Esophagus muscularis mucosa (tissue), 3 donors: ENCODE measurements at regions not wholly inside any gene's neighbourhood (a gene's known extent, or its start where the extent isn't known, plus 50 kb on each side); places are given as distances from the start of the nearest gene placed in this dataset.

ENCODE experiments used
- CTCF ChIP-seq, 3 experiments: fragments of 200-600 bp in 2 of 3; fragments of 450-650 bp in 1 of 3; sonication (generic) in 2 of 3; IDR thresholded peaks; one replicate each; pipeline ENCODE4 v1.5.1; 2017 to 2019; ENCODE audit warnings: antibody characterized with exemption in 3 of 3, mild to moderate bottlenecking in 2 of 3, moderate library complexity in 1 of 3
- POLR2A ChIP-seq: fragments of 450-650 bp; IDR thresholded peaks from one replicate; pipeline ENCODE4 v1.6.1; 2017; ENCODE audit warnings: antibody characterized with exemption, moderate library complexity, mild to moderate bottlenecking, low read depth

GRCh38 chr5:73303148-73304079 lies 130.4 kb downstream of the TMEM174 start:
- TF ChIP-seq POLR2A (no peak), CTCF (IDR thresholded peaks at IDR 0.05) (no peak)
